Transverse colon (tissue), 4 donors: ENCODE measurements at regions not wholly inside any gene's neighbourhood (a gene's known extent, or its start where the extent isn't known, plus 50 kb on each side); places are given as distances from the start of the nearest gene placed in this dataset.

Experiments
- CTCF ChIP-seq, 5 experiments: fragments of 200-600 bp in 3 of 5; fragments of 450-650 bp in 2 of 5; sonication (generic) in 3 of 5; IDR thresholded peaks; 1 replicate in 2 of 5; 2 replicates in 3 of 5; pipeline ENCODE4 v1.5.1; 2016 to 2017; ENCODE audit warnings: antibody characterized with exemption in 5 of 5, inconsistent platforms in 3 of 5, mild to moderate bottlenecking in 2 of 5, moderate library complexity in 1 of 5
- EP300 ChIP-seq: sonication (generic); formaldehyde crosslinking; IDR thresholded peaks from one replicate; pipeline ENCODE4 v1.6.1; 2017; ENCODE audit warnings: antibody characterized with exemption, low read depth
- POLR2AphosphoS5 ChIP-seq, 3 donors: sonication (generic); formaldehyde crosslinking; IDR thresholded peaks; one replicate each; pipeline ENCODE4 v1.6.1; 2016; ENCODE audit warnings: antibody characterized with exemption in 3 of 3

GRCh38 chr2:187057466-187057865 is 208.5 kb upstream of the ZSWIM2 start:
- TF ChIP-seq CTCF (IDR thresholded peaks at IDR 0.05) (no peak), EP300 (no peak), POLR2AphosphoS5 (IDR thresholded peaks at IDR 0.05) (no peak)
